ENCODE measurements at regions not wholly inside any gene's neighbourhood (a gene's known extent, or its start where the extent isn't known, plus 50 kb on each side); places are given as distances from the start of the nearest gene placed in this dataset.

- H3K27me3 ChIP-seq, result no peaks in the 10 kb centered on the region
- H3K36me3 ChIP-seq, result no peaks in the 10 kb centered on the region
- H3K4me1 ChIP-seq, result no peaks in the 10 kb centered on the region
- no peak overlapping the region for H3K27ac ChIP-seq
- no peak for TF ChIP-seq POLR2A (IDR thresholded peaks at IDR 0.05)
- TF ChIP-seq POLR2AphosphoS5 (IDR thresholded peaks at IDR 0.05), result no peak
- TF ChIP-seq CTCF (IDR thresholded peaks at IDR 0.05), result no peak
- intact Hi-C loops (cut with DNase I; ENCODE audit: low total_unique reads), result no loop called here
- DNase-seq (ENCODE audit: low spot score in 2 of 2), result no peak
- no peaks in the 10 kb centered on the region for H3K9me3 ChIP-seq
- H3K4me3 ChIP-seq, result no peak overlapping the region
Measured at GRCh38 chr11:131191606-131192005, 178.8 kb upstream of the NTM start.

- no peak overlapping the region for H3K27ac ChIP-seq
Measured at GRCh38 chr11:131192628-131193027, 177.8 kb upstream of the NTM start.

GRCh38 chr11:131193031-131193501 is 177.3 kb upstream of the NTM start:
- Histone ChIP-seq H3K36me3 (no peaks in the 10 kb centered on the region), H3K9me3 (no peaks in the 10 kb centered on the region), H3K4me3 (no peak overlapping the region), H3K27ac (no peak overlapping the region), H3K4me1 (no peaks in the 10 kb centered on the region), H3K27me3 (peaks cover 0 to 8% of the 10 kb centered on the region in 2 donors)
- DNase-seq (ENCODE audit: low spot score in 2 of 2), result no peak
- intact Hi-C loops (cut with DNase I; ENCODE audit: low total_unique reads), result no loop called here
- TF ChIP-seq CTCF (IDR thresholded peaks at IDR 0.05), result no peak
- no peak for TF ChIP-seq POLR2A (IDR thresholded peaks at IDR 0.05)
- TF ChIP-seq POLR2AphosphoS5 (IDR thresholded peaks at IDR 0.05), result no peak

More at GRCh38 chr11:131192628-131193027, 177.8 kb upstream of the NTM start:
- intact Hi-C loops (cut with DNase I; ENCODE audit: low total_unique reads), result no loop called here
- H3K27me3 ChIP-seq, result peaks cover 0 to 4% of the 10 kb centered on the region in 2 donors
- H3K4me3 ChIP-seq, result no peak overlapping the region
- H3K36me3 ChIP-seq, result no peaks in the 10 kb centered on the region
- H3K4me1 ChIP-seq, result no peaks in the 10 kb centered on the region
- TF ChIP-seq POLR2A (IDR thresholded peaks at IDR 0.05) (no peak), POLR2AphosphoS5 (IDR thresholded peaks at IDR 0.05) (no peak), CTCF (IDR thresholded peaks at IDR 0.05) (no peak)
- no peaks in the 10 kb centered on the region for H3K9me3 ChIP-seq
- no peak for DNase-seq (ENCODE audit: low spot score in 2 of 2)

GRCh38 chr11:131194726-131195125 is 175.7 kb upstream of the NTM start:
- H3K4me3 ChIP-seq, result no peak overlapping the region
- peaks cover 0 to 9% of the 10 kb centered on the region in 2 donors for H3K27me3 ChIP-seq
- DNase-seq (ENCODE audit: low spot score in 2 of 2), result no peak
- no peaks in the 10 kb centered on the region for H3K9me3 ChIP-seq
- no peaks in the 10 kb centered on the region for H3K4me1 ChIP-seq
- H3K36me3 ChIP-seq, result no peaks in the 10 kb centered on the region
- intact Hi-C loops (cut with DNase I; ENCODE audit: low total_unique reads), result no loop called here
- no peak overlapping the region for H3K27ac ChIP-seq
- no peak for TF ChIP-seq CTCF (IDR thresholded peaks at IDR 0.05)
- no peak for TF ChIP-seq POLR2AphosphoS5 (IDR thresholded peaks at IDR 0.05)
- no peak for TF ChIP-seq POLR2A (IDR thresholded peaks at IDR 0.05)

GRCh38 chr11:131195661-131196517 is 174.5 kb upstream of the NTM start:
- Histone ChIP-seq H3K36me3 (no peaks in the 10 kb centered on the region), H3K27me3 (peaks cover 0 to 9% of the 10 kb centered on the region in 2 donors), H3K4me1 (no peaks in the 10 kb centered on the region), H3K4me3 (peak overlapping the region in 2 of 3 donors; percentile 17 to 44), H3K27ac (no peak overlapping the region), H3K9me3 (no peaks in the 10 kb centered on the region)
- no peak for TF ChIP-seq POLR2A (IDR thresholded peaks at IDR 0.05)
- TF ChIP-seq CTCF (IDR thresholded peaks at IDR 0.05), result no peak
- no peak for TF ChIP-seq POLR2AphosphoS5 (IDR thresholded peaks at IDR 0.05)
- DNase-seq (ENCODE audit: low spot score in 2 of 2), result peak in 1 of 2 donors; percentile 41
- intact Hi-C loops (cut with DNase I; ENCODE audit: low total_unique reads), result no loop called here
